GM12865 (cell line): ENCODE measurements at regions not wholly inside any gene's neighbourhood (a gene's known extent, or its start where the extent isn't known, plus 50 kb on each side); places are given as distances from the start of the nearest gene placed in this dataset.

Experiments used
- DNase-seq: peaks from one replicate; pipeline ENCODE4 v3.0.0; 2010; ENCODE audit warnings: low read depth
- H3K4me3 ChIP-seq: 2 replicates; pipeline ENCODE4 v1.5.1; 2011; ENCODE audit warnings: mild to moderate bottlenecking, low read depth, low read length, control low read depth
- TF ChIP-seq, protein P1 (sequence below): IDR thresholded peaks from 2 replicates; pipeline ENCODE4 v1.5.1; 2011; ENCODE audit warnings: low read length, control low read depth, low read depth, inconsistent platforms; ENCODE audit not compliant: insufficient read depth; ENCODE audit errors: missing control alignments

DNA sequence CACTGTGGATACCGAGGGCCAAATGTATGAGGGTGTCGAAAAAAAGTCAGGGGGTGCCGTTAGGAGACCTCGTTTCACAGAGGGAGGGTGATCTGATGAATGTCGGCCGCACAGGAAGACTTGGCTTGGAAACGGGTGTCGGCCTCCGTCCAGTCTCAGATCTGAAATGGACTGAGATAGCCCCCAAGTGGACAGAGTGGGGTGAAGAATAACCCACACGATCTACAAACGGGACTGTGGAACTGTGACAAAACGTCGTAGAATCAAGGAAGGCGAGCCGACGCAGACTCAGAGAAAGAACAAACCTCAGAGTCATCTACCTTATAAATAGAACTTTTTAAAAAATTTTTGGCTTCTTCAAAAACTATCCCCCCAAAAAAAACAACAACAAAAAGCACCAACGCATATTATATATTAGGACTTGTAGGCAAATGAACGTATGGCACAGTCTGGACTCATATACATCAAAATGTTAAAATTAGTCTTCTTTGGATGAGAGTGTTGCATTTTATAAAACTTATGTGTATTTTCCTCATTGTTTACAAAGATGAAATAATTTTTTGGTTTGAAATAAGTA lies 63.8 kb upstream of the IRF2 start:
- TF ChIP-seq, protein P1, sequence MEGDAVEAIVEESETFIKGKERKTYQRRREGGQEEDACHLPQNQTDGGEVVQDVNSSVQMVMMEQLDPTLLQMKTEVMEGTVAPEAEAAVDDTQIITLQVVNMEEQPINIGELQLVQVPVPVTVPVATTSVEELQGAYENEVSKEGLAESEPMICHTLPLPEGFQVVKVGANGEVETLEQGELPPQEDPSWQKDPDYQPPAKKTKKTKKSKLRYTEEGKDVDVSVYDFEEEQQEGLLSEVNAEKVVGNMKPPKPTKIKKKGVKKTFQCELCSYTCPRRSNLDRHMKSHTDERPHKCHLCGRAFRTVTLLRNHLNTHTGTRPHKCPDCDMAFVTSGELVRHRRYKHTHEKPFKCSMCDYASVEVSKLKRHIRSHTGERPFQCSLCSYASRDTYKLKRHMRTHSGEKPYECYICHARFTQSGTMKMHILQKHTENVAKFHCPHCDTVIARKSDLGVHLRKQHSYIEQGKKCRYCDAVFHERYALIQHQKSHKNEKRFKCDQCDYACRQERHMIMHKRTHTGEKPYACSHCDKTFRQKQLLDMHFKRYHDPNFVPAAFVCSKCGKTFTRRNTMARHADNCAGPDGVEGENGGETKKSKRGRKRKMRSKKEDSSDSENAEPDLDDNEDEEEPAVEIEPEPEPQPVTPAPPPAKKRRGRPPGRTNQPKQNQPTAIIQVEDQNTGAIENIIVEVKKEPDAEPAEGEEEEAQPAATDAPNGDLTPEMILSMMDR: peak; percentile 63
- H3K4me3 ChIP-seq: peak overlapping the region; percentile 59
- peak; percentile 96 for DNase-seq

DNA sequence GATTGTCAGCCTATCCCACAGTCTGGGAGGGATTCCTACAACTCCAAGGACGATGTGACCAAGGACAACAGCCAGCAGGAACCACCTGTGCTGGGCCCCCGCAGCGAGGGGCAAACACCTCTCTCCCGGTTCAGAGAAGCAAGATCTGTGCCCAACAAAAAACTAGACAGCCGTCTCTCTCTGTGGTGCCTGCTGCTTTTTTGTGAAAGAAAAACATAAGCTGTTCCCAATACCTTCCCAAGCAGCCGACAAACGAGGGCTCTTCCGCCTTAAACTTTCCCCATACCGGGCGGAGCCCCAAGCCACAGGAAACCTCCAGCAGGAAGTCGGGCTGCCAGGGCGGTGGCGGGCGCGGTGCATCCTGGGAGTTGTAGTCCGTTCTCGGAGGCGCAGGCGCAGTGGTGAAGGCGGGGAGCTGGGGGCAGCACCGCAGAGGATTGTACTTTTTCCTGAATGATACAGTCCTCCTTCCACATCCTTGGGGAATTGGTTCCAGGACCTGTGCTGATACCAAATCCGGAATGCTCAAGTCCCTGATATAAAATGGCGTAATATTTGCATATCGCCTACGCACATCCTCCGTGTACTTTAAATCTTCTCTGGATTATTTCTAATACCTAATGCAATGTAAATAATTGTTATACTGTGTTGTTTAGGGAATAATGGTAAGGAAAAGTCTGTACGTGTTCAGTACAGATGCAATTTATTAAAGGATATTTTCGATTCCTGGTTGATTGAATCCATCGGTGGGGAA lies 63.1 kb upstream of the IRF2 start:
- peak; percentile 94 for DNase-seq
- TF ChIP-seq, protein P1: no peak
- peak overlapping the region; percentile 59 for H3K4me3 ChIP-seq

DNA sequence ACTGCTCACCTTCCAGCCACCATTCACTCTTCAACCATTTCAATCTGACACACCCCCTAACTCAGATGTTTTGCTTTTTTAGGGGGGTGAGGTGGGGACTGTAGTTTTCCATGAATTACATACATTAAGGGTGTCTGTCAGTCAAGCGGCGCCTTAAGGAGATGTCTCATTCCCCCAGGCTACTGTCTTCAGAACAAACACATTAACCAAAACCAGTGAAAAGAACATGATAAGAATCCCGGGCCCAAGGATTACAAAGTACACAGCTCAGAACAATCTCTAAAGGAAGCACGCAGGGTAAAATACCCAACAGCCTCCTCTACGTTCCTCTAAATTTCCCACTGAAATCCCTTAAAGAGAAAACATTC lies 62.5 kb upstream of the IRF2 start:
- TF ChIP-seq, protein P1: no peak
- peak; percentile 18 for DNase-seq
- H3K4me3 ChIP-seq: peak overlapping the region; percentile 59

DNA sequence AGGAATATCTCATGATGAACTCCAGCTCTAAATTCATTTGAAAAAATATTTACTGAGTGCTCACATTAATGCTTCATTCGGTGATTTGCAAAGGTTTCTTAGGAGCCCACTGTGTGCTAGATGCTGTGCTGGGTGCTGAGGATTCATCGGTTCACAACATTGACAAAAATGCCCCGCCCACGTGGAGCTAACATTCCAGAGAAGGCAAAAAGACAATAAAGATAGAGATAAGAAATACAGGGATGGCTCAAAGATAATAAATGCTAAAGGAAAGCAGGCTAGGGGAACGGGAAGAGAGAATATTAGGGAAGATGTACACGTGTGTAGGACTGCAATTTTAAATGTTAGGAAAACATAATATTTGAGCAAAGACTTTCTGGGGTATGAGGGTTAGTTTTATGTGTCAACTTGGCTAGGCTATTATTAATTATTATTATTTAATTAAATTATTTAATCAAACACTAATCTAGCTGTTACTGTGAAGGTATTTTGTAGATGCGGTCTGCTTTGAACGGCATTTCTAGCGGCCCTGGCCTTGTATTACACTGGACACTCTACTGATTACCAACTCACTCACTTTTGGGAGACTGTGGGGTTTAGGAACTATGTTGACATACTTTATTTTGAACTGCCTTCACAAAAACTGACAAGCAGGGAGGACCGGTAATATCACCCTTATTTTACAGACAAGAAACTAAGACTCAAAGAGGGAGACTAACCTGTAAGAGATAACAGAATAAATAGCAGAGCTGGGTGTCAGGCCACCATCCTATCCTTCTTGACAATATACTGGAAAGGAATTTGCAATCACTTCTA lies 61.9 kb upstream of the IRF2 start:
- peak overlapping the region; percentile 59 for H3K4me3 ChIP-seq
- peak; percentile 28 for DNase-seq
- TF ChIP-seq, protein P1: no peak

DNA sequence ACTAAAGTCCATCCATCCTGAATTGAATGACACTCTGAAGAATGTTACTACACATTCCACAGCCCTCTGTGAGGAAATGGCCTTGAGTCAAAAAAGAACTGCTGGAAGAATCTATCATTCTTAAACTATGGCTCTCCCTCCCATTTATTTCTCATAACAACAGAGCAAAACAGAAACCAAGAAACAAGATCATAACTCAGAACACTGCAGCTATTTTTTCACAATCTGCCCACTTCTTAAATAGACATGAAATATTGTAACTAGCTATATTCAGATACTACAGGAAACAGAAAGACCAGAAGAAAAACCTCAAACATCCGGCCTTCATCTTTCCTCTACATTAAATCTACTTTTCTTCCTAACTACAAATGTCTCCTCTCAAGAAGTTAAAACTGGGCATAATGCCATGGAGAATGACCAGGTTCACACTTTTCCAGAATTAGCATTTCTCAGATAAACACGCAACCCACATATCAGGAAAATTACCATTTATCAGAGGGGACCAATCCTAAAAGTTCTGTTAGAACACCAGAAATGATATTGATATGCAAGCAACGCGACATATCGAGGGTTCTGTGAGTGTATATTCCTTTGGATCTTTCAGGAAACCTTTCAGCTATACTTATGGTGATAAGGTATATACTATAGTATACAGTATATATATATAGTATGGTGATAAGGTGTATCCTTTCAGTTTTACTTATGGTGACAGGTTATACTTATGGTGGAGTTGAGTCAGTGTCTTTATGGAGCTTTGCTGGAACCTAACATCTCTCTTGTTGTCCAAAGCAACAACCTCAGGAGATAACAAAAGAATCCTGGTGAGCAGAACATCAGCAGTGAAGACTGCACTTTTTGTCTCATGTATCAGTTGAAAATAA lies 60.4 kb upstream of the IRF2 start:
- H3K4me3 ChIP-seq: peak overlapping the region; percentile 59
- DNase-seq: peak; percentile 86
- TF ChIP-seq, protein P1: no peak

DNA sequence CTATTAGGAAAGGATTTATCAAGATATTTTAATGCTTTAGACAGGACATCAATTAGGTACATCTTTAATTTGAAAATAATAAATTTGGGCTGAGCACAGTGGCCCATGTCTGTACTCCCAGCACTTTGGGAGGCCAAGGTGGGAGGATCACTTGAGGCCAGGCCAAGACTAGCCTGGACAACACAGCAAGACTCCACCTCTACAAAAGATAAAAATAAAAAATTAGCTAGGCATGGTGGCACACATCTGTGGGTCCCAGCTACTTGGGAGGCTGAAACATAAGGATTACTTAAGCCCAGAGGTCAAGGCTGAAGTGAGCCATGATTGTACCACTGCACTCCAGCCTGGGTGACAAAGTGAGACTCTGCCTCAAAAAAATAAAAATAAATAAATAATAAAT lies 59.6 kb upstream of the IRF2 start:
- no peak overlapping the region for H3K4me3 ChIP-seq
- TF ChIP-seq, protein P1: no peak
- DNase-seq: no peak
